GM18861 (cell line): ENCODE measurements at regions not wholly inside any gene's neighbourhood (a gene's known extent, or its start where the extent isn't known, plus 50 kb on each side); places are given as distances from the start of the nearest gene placed in this dataset.

Source experiments
- ATAC-seq: cut with Tn5 transposase; IDR thresholded peaks from one replicate; pipeline ENCODE4 v1.9.1; 2021; ENCODE audit not compliant: unreplicated experiment

- ATAC-seq: no peak
Observed at GRCh38 chr5:10077791-10078545, 171.7 kb downstream of the ATPSCKMT start.

DNA sequence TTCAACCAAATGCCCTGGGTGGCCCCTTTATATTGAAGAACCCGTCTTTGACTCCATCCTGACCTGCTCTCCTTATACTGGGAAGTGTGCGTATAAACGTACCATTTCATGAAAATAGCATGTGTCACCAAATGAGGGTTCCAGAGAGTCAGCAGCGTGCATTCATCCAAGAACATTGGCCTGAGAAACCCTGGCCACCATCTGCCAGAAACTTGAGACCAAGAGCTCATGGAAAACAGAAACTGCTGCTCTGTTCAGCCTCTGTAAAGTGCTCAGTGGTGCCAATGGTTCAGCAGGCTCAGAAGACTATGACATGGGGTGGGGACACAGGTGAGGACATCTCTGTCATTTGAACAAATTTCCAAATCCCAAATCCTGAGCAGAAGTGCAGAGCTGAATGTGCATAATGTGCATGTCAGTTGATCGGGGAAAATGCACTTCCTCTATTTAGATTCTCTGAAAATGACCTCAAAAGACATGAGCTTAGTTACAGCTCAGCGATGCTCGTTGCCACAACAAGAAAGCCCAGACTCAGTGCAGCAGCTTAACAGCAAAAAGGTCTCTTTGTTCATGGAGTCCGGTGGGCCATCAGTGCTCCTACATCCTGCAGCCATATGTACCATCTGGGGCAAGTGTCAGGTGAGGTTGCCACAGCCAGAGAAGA, 176.1 kb downstream of the ATPSCKMT start:
- no peak for ATAC-seq

DNA sequence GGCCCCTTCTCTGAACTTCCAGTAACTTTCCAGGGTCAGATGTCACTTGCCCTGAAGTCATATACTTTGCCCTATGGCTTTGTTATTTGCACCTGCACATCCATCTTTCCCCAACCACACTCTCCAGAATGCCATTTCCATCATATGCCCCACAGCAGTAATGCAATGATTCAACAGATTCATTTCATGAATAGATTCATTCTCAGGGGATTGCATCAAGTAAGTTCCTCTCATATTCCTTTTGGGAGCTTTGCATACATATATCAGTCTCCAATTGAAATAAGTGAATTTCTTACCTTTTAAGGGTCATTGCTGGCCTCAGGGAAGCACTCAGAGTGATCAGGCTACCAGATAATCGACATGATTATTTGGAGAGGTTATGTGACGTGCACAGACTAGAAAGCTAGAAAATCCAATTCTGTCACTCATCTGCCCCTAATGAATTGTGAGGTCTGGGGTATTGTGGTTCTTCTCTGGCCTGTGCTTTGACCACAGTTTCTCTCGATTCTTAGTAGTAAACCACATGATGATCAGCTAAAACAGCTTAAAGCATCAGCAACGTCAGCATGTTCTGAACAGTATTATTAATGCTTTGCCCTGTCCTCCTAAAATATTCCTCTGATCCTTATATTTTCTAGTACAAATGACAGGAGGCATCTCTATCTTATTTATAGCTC, 179.9 kb downstream of the ATPSCKMT start:
- no peak for ATAC-seq

DNA sequence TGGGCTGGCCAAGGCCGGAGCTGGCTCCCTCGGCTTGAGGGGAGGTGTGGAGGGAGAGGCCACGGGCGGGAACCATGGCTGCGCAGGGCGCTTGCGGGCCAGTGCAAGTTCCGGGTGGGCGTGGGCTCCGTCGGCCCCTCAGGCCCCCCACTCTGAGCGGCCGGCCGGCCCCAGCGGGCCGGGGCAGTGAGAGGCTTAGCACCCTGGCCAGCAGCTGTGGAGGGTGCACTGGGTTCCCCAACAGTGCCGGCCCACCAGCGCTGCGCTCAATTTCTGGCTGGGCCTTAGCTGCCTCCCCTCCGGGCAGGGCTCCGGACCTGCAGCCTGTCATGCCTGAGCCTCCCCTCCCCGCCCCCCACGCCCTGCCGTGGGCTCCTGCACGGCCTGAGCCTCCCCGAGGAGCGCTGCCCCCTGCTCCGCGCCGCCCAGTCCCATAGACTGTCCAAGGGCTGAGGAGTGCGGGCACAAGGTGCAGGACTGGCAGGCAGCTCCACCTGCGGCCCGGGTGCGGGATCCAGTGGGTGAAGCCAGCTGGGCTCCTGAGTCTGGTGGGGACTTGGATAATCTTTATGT, 184.2 kb downstream of the ATPSCKMT start:
- ATAC-seq: no peak

DNA sequence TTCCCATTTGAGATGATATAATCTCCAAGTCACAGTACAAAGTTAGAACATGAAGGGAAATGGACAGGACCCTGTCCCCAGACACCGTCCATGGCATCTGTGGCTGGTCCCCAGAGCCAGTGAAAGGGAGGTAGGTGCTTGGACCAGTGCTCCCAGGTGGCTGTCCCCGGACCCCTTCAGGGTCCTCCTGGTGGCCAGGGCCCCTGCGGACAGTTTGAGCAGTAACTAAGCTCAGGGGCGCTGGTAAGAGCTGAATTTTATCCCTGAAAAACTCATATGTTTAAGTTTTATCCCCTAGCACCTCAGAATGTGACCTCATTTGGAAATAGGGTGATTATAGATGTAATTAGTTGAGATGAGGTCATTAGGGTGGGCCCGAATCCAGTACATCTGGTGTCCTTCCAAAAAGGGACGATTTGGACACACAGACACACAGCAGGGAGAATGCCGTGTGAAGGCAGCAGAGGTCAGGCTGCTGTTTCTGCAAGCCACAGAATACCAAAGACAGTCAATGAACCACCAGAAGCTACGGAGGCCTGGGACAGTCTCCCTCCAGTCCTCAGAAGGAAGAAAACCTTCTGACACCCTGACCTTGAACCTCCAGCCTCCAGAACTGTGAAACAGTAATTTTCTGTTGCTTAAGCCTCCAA, 185.0 kb downstream of the ATPSCKMT start:
- ATAC-seq: no peak

DNA sequence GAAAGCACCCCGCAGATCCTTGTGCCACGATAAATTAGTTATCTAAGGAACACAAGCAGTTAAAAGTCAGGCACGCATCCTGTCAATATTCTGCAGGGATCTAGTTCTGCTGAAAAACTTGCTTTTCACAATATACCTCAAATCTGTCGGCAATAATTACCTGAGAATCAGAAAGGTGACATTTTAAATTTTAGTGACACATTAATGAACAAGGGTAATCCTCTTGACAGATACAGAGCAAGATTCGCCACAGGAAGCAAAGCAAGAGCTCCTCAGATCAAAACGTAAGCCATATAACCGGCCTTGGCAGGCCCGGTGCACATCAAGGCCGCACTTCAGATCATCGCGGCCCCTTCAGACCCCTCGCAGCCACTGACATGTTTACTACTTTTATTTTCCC, 185.7 kb downstream of the ATPSCKMT start:
- ATAC-seq: no peak

DNA sequence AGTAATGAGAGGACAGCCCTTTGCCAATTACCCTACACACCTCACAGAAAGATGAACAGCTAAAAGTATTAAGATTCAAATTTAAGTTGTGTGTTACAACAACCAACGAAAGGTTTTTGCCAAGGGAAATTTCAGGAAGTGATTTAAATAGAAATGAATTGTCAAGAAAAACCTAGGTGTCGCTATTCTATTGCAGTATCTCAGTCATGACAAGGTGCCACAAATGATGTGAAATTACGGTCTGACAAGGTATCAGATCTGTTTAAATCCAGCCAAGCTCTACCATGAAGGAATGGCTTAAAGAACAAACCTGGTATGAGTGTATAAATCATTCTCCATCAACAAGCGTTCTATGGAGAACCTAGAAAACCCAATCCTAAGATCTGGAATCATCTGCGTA, 189.7 kb downstream of the ATPSCKMT start:
- ATAC-seq: no peak

DNA sequence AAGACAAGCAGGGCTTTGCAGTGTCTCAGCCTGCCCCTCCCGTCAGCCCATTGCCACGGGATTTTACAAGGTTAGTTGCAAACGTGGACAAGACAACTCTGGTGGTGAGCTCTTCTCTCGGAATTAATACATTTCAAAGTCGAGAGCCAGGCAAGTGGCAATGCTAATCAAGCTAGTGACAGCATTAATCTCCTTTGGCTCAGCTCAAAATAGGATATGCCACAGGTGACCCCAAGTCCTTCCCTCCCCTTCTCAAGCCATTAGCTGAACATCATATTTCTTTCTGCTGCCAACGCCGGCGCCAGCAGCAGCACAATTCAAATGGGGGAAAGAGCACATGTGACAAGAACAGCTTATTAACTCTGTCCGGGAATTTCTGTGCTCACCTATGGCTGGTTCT, 190.1 kb downstream of the ATPSCKMT start:
- ATAC-seq: no peak

DNA sequence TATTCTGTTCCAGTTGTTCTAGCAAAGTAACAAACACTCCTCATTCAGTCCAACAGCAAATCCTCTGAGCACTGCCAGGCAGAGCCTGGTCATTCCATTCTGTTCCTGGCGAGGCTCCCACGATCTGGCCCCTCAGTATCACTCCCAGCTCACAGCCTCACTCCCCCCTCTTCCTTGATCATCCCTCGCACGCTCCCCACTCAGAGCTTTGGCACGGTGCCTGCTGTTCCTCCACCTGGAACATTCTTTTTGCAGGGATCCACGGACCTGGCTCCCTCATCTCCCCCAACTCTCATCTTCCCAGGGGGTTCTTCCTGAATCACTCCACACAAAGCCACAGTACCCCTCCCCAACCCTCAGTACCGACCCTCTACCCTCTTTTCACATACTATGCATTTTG, 192.3 kb downstream of the ATPSCKMT start:
- no peak for ATAC-seq

GRCh38 chr5:10056228-10056760, 193.4 kb downstream of the ATPSCKMT start:
- no peak for ATAC-seq

DNA sequence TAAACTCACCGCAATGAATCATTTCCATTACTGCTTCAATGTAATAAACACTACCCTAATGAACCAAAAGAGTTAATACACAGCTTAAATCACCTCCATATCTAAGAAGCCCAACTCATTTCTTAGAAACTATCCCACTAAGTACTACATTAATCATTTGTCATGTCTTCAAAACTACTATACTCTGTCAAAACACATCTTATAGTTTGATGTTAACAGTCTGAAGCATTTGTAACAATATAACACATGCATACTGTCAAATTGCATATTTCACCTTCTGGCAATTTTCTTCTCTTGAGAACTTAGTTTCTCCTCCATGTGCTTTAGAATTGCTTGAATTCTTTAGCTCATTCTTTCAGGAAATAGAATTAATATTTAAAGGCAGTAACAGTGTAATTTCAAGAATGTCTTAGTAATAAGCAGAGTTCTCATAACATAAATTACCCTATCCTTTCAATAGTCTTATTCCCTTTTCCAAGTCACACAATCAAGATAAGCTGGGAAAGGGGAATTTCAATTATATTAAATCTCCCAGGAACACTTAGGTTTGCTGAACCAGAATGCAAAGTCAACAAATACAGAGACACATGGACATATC, 199.7 kb downstream of the ATPSCKMT start:
- no peak for ATAC-seq

GRCh38 chr5:10046676-10047075, 203.0 kb downstream of the ATPSCKMT start:
- ATAC-seq: no peak

DNA sequence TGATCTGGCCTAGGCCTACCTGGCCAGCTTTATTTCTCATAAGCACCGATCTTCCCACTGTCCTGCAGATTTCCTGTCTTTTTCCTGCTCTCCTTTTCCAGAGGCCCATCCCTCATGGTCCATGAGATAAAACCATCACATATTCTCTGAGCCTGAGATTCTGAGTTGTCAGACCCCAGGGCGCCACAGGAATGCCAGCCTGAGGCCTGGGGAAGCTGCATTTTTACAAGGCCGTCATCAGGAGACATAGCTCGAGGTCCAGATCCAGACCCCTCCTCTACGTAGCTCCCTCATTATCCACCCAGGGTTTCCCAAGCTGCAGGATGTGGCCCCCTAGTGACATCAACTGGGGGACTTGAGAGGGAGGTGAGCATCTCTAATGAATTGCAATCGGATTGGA, 204.3 kb downstream of the ATPSCKMT start:
- ATAC-seq: no peak

- ATAC-seq: no peak
Observed at GRCh38 chr5:10036136-10036815, 213.4 kb downstream of the ATPSCKMT start.

DNA sequence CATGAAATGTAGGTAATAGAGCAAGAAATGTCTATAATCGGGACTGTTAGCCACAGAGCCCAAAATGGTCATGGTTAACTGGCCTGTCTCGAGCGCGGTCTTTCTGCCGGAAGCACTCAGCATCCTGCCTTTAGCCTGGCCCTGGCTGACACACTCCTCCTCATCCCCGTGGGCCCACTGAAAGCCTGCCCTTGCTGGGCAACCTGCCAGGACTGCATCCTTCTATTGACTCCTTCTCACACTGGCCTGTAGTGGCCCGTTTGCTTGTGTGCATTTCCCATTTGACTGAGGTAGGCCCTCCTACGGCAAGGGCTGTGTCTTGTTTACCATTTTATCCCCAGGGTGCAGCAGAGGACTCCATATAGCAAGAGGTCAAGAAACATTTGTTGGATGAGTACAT, 215.7 kb downstream of the ATPSCKMT start:
- no peak for ATAC-seq

DNA sequence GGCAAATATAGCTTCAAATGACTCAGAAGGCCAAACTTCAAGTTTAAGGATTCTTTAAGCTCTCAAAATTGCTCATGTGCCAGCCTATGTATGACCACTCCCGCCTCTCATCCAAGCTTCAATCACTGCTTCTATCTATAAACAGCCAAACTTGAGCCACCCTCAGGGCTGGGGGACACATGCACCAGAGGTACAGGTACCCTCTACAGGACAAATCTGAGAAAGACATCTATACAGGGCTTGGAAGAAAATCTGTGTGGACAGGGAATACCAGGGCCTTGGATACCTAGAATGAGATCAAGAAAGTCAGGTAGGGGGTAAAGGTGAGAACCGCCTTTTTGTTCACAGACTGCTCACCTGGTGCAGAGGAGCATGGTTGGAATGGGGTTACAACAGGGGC, 217.9 kb downstream of the ATPSCKMT start:
- no peak for ATAC-seq

DNA sequence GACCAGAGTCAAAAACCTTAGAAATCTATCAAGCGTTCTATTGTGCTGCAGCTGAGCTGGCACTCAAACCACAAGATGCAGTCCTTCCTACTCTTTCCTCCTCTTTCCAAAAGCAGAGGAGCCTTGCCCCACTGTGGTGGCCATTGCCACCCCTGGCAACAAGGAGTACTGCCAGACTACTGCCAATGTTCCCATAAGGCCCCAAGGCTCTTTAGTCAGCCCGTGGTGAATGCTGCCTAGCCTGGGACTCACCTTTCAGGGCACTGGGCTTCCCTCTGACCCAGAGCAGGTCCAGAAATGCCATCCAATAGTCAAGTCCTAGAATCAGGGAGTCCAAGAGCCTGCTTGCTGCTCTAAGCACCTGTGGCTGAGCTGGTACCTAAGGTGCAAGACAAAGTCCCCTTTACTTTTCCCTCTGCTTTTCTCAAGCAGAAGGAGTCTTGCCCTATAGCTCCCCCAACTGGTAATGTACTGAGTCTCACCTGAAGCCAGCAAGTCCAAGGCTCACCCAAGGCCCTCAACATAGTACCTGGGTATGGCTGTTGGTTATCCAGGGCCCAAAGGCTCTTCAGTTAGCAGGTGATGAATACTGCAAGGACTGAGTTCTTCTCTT, 219.4 kb downstream of the ATPSCKMT start:
- no peak for ATAC-seq

- ATAC-seq: no peak
Observed at GRCh38 chr5:10023494-10023893, 226.2 kb downstream of the ATPSCKMT start.

DNA sequence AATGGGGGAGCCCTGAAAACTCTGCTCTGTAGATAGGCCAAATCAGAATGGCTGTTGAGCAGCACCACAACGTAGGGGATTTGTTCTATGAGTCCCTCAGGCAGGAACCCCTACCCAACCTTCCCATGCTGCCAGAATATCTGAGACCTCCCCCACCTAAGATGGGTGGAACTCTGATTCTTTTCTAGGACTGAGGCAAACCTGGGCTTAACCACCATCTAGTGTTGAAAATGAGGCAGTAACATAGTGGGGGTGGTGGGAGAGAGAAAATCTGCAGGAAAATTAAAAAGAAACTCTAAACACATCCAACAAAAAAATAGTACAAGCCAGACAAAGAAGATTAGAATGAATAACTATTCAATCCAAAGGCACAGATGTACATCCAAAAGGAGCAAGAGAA, 228.4 kb downstream of the ATPSCKMT start:
- no peak for ATAC-seq

- ATAC-seq: no peak
Observed at GRCh38 chr5:10019236-10019635, 230.5 kb downstream of the ATPSCKMT start.
